MM.1S (cell line): ENCODE measurements at regions not wholly inside any gene's neighbourhood (a gene's known extent, or its start where the extent isn't known, plus 50 kb on each side); places are given as distances from the start of the nearest gene placed in this dataset.

ENCODE experiments used
- DNase-seq: peaks from one replicate; pipeline ENCODE4 v3.0.0-alpha.2; 2015
- H2AFZ ChIP-seq: fragments of 300-600 bp; sonication (generic); 2 replicates; pipeline ENCODE4 v1.6.0; 2016; ENCODE audit warnings: antibody characterized with exemption, low read length
- H3F3A ChIP-seq: fragments of 300-600 bp; sonication (generic); 2 replicates; pipeline ENCODE4 v1.6.1; 2016; ENCODE audit warnings: mild to moderate bottlenecking, antibody characterized with exemption, low read length, moderate library complexity, mixed read lengths; ENCODE audit not compliant: insufficient read depth
- H3K27ac ChIP-seq: fragments of 300-600 bp; sonication (generic); 2 replicates; pipeline ENCODE4 v1.5.1; 2016; ENCODE audit warnings: mild to moderate bottlenecking, low read length
- H3K27me3 ChIP-seq: fragments of 300-600 bp; sonication (generic); replicated peaks from 2 replicates; pipeline ENCODE4 v1.6.0; 2016; ENCODE audit warnings: low read length; ENCODE audit not compliant: insufficient read depth
- H3K36me3 ChIP-seq: fragments of 300-600 bp; sonication (generic); replicated peaks from 2 replicates; pipeline ENCODE4 v1.6.1; 2016; ENCODE audit warnings: mild to moderate bottlenecking, low read length, mixed read lengths; ENCODE audit not compliant: insufficient read depth
- H3K4me1 ChIP-seq: fragments of 300-600 bp; sonication (generic); 2 replicates; pipeline ENCODE4 v1.6.1; 2016; ENCODE audit warnings: low read length, mixed read lengths
- H3K4me2 ChIP-seq: fragments of 300-600 bp; sonication (generic); 2 replicates; pipeline ENCODE4 v1.6.0; 2016; ENCODE audit warnings: low read depth, low read length
- H3K4me3 ChIP-seq: fragments of 300-600 bp; sonication (generic); 2 replicates; pipeline ENCODE4 v1.5.1; 2016; ENCODE audit warnings: low read length, mixed read lengths
- H3K79me2 ChIP-seq: fragments of 300-600 bp; sonication (generic); 2 replicates; pipeline ENCODE4 v1.6.1; 2016; ENCODE audit warnings: mixed run types, low read length, mixed read lengths
- H3K9ac ChIP-seq: fragments of 300-600 bp; sonication (generic); 2 replicates; pipeline ENCODE4 v1.6.1; 2016; ENCODE audit warnings: low read length, mixed read lengths
- H3K9me2 ChIP-seq: fragments of 300-600 bp; sonication (generic); replicated peaks from 2 replicates; pipeline ENCODE4 v1.6.1; 2016; ENCODE audit warnings: mild to moderate bottlenecking, low read length, mixed read lengths; ENCODE audit not compliant: insufficient read depth
- H3K9me3 ChIP-seq: fragments of 300-600 bp; sonication (generic); replicated peaks from 2 replicates; pipeline ENCODE4 v1.6.1; 2016; ENCODE audit warnings: mild to moderate bottlenecking, low read length, mixed read lengths; ENCODE audit not compliant: insufficient read depth
- H4K20me1 ChIP-seq: fragments of 300-600 bp; sonication (generic); 2 replicates; pipeline ENCODE4 v1.6.1; 2016; ENCODE audit warnings: mild to moderate bottlenecking, low read length, moderate library complexity, mixed read lengths; ENCODE audit not compliant: insufficient read depth
- EZH2 ChIP-seq: fragments of 300-600 bp; sonication (generic); optimal IDR thresholded peaks from 2 replicates; pipeline ENCODE3; 2017; ENCODE audit warnings: low read depth, mild to moderate bottlenecking, antibody characterized with exemption, low read length, mixed read lengths
- EZH2phosphoT487 ChIP-seq: fragments of 300-600 bp; sonication (generic); IDR thresholded peaks from 2 replicates; pipeline ENCODE4 v1.6.1; 2018; ENCODE audit warnings: antibody characterized with exemption, low read length
- TF ChIP-seq, protein P1 (sequence below): fragments of 300-600 bp; sonication (generic); IDR thresholded peaks from 2 replicates; pipeline ENCODE4 v1.5.1; 2016; ENCODE audit warnings: antibody characterized with exemption, low read length, mixed read lengths

DNA sequence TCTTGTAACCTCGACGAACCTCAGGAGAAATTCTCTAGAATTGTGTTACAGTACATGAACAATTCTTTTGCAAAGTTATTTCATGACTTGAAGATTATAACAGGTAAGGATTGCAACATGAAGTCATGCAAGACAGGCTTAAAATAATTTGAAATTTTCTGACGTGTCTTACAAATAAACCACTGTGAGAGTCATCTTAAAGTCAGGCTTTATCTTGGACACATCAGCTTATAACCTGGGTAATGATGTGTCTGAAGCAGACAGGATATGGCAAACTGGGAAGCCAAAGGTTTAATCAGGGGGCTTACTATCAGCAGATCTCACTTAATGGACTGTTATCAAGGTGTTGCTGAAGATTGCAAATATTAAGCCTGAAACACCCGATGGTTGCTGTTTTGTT lies 407.8 kb downstream of the KLF5 start:
- no peak overlapping the region for H3K4me3 ChIP-seq
- DNase-seq = no peak
- no peaks in the 10 kb centered on the region for H3K4me1 ChIP-seq
- no peak overlapping the region for H3K27ac ChIP-seq
- H3K79me2 ChIP-seq = no peaks in the 10 kb centered on the region
- H3K9me2 ChIP-seq = no peaks in the 10 kb centered on the region
- H3K9ac ChIP-seq = no peak overlapping the region
- H3K27me3 ChIP-seq = no peaks in the 10 kb centered on the region
- H4K20me1 ChIP-seq = no peaks in the 10 kb centered on the region
- TF ChIP-seq, protein P1, sequence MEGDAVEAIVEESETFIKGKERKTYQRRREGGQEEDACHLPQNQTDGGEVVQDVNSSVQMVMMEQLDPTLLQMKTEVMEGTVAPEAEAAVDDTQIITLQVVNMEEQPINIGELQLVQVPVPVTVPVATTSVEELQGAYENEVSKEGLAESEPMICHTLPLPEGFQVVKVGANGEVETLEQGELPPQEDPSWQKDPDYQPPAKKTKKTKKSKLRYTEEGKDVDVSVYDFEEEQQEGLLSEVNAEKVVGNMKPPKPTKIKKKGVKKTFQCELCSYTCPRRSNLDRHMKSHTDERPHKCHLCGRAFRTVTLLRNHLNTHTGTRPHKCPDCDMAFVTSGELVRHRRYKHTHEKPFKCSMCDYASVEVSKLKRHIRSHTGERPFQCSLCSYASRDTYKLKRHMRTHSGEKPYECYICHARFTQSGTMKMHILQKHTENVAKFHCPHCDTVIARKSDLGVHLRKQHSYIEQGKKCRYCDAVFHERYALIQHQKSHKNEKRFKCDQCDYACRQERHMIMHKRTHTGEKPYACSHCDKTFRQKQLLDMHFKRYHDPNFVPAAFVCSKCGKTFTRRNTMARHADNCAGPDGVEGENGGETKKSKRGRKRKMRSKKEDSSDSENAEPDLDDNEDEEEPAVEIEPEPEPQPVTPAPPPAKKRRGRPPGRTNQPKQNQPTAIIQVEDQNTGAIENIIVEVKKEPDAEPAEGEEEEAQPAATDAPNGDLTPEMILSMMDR = no peak
- TF ChIP-seq EZH2 (no peak), EZH2phosphoT487 (no peak)
- H3K4me2 ChIP-seq = no peak overlapping the region
- H3K9me3 ChIP-seq = no peaks in the 10 kb centered on the region
- no peak overlapping the region for H2AFZ ChIP-seq
- H3F3A ChIP-seq = no peaks in the 10 kb centered on the region
- no peaks in the 10 kb centered on the region for H3K36me3 ChIP-seq

DNA sequence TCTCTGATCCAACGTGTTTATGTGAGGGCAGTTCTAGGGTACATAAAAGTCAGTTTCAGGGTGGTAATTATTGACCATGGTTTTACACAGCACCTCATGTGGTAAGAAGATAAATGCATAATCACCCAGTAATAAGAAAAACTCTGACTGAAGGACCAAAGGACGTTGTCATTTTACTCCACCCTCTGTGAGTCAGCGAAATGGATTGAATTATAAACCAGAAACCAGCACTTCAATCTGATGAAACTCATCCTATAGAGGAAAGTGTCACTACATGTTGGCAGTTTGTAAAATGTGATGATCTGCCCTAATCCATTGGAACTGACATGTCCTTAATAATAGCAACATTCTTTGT lies 406.8 kb downstream of the KLF5 start:
- H4K20me1 ChIP-seq = no peaks in the 10 kb centered on the region
- no peak overlapping the region for H2AFZ ChIP-seq
- no peaks in the 10 kb centered on the region for H3K4me1 ChIP-seq
- H3K4me3 ChIP-seq = no peak overlapping the region
- no peak overlapping the region for H3K27ac ChIP-seq
- H3K36me3 ChIP-seq = no peaks in the 10 kb centered on the region
- TF ChIP-seq EZH2 (no peak), EZH2phosphoT487 (no peak)
- TF ChIP-seq, protein P1 = no peak
- H3K4me2 ChIP-seq = no peak overlapping the region
- no peaks in the 10 kb centered on the region for H3F3A ChIP-seq
- H3K27me3 ChIP-seq = no peaks in the 10 kb centered on the region
- no peaks in the 10 kb centered on the region for H3K79me2 ChIP-seq
- no peak overlapping the region for H3K9ac ChIP-seq
- no peaks in the 10 kb centered on the region for H3K9me3 ChIP-seq
- no peaks in the 10 kb centered on the region for H3K9me2 ChIP-seq
- DNase-seq = no peak

DNA sequence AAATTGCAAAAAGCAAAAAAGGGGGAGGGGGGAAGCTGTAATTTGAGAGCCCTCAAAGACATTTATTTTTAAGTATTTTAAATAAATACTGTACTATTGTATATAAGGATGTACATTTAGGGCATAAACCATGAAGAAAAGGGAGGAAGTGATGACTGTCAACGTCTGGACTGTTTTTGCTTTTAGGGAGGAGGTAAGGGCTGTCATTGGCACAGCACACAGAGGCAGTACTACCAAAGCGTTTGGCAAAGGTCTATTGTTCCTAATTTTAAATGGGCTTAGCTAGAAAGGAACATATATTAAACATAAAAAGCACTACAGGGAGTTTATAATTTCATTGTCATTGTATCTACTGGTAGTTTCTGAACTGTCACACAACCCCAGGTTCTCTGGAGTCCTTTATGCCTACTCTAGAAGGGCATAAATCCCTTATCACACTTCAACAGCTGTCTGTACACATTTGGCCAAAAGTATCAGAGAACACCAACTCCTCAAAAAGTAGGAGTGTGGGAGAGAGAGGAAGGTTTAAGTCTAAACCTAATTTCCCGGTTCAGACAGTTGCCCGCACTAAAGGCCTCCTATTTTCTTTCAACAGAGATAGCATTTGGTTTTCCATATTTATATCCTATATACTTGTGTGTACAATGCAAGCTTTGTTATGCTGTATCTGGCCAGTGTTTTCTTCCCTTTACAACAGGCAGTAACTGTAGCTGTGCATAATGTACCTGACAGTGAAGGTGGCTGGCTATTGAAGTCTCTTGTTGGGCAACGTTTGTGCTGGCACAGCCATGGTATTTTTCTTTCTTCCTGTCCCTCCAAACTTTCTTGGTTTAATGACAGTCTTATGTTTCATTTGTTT lies 406.2 kb downstream of the KLF5 start:
- no peaks in the 10 kb centered on the region for H3K9me2 ChIP-seq
- H3K27ac ChIP-seq = no peak overlapping the region

More for the DNA sequence above, 406.2 kb downstream of the KLF5 start:
- H3K27me3 ChIP-seq = no peaks in the 10 kb centered on the region
- no peak for DNase-seq
- no peak overlapping the region for H3K9ac ChIP-seq
- no peak overlapping the region for H3K4me2 ChIP-seq
- H3K36me3 ChIP-seq = no peaks in the 10 kb centered on the region
- H3K4me1 ChIP-seq = no peaks in the 10 kb centered on the region
- TF ChIP-seq, protein P1 = no peak
- TF ChIP-seq EZH2phosphoT487 = no peak
- TF ChIP-seq EZH2 = no peak
- no peaks in the 10 kb centered on the region for H3F3A ChIP-seq
- no peaks in the 10 kb centered on the region for H4K20me1 ChIP-seq
- H3K9me3 ChIP-seq = no peaks in the 10 kb centered on the region
- no peak overlapping the region for H3K4me3 ChIP-seq
- H3K79me2 ChIP-seq = no peaks in the 10 kb centered on the region
- no peak overlapping the region for H2AFZ ChIP-seq
